H1 (cell line): ENCODE measurements at regions not wholly inside any gene's neighbourhood (a gene's known extent, or its start where the extent isn't known, plus 50 kb on each side); places are given as distances from the start of the nearest gene placed in this dataset.

Experiments used
- CEBPB ChIP-seq: IDR thresholded peaks from 2 replicates; pipeline ENCODE4 v1.6.1; 2012; ENCODE audit warnings: low read depth, low read length
- CTCF ChIP-seq, 3 experiments: IDR thresholded peaks; 1 replicate in 2 of 3; 2 replicates in 1 of 3; pipeline versions ENCODE4 v1.5.1 to v1.6.1; 2011; ENCODE audit warnings: low read length in 3 of 3, mild to moderate bottlenecking in 3 of 3, inconsistent platforms in 2 of 3, low read depth in 1 of 3, moderate library complexity in 1 of 3; ENCODE audit not compliant: insufficient read depth in 1 of 3; ENCODE audit errors: control extremely low read depth in 1 of 3
- EZH2 ChIP-seq: fragments of 200-600 bp; sonication (generic); IDR thresholded peaks from 2 replicates; pipeline ENCODE4 v1.7.1; 2012; ENCODE audit warnings: low read depth, mild to moderate bottlenecking, moderate library complexity, low read length, inconsistent platforms; ENCODE audit not compliant: severe bottlenecking
- GTF2F1 ChIP-seq: IDR thresholded peaks from 2 replicates; pipeline ENCODE4 v1.6.1; 2012; ENCODE audit warnings: low read depth, low read length, improper control_type of control experiment, borderline replicate concordance
- JUN ChIP-seq: IDR thresholded peaks from 2 replicates; pipeline ENCODE4 v1.6.1; 2011; ENCODE audit warnings: low read depth, mild to moderate bottlenecking, improper control_type of control experiment, low read length
- MAFK ChIP-seq: IDR thresholded peaks from 2 replicates; pipeline ENCODE4 v1.6.1; 2012; ENCODE audit warnings: low read depth, mild to moderate bottlenecking, improper control_type of control experiment, low read length
- POLR2A ChIP-seq, 2 experiments: IDR thresholded peaks; 1 replicate in 1 of 2; 2 replicates in 1 of 2; pipeline ENCODE4 v1.6.1; 2011; ENCODE audit warnings: low read depth in 2 of 2, low read length in 2 of 2, mild to moderate bottlenecking in 2 of 2; ENCODE audit errors: control extremely low read depth in 1 of 2
- POLR2AphosphoS5 ChIP-seq: IDR thresholded peaks from 2 replicates; pipeline ENCODE4 v1.6.1; 2011; ENCODE audit warnings: low read depth, low read length
- SIRT6 ChIP-seq: IDR thresholded peaks from one replicate; pipeline ENCODE4 v1.7.1; 2012; ENCODE audit warnings: low read length, inconsistent platforms
- SP1 ChIP-seq: IDR thresholded peaks from 2 replicates; pipeline ENCODE4 v1.6.1; 2011; ENCODE audit warnings: low read depth, low read length
- USF2 ChIP-seq: IDR thresholded peaks from 2 replicates; pipeline ENCODE4 v1.6.1; 2011; ENCODE audit warnings: low read length, improper control_type of control experiment
- ZNF274 ChIP-seq: IDR thresholded peaks from 2 replicates; pipeline ENCODE4 v1.7.0; 2012; ENCODE audit warnings: low read length, borderline replicate concordance; ENCODE audit errors: extremely low read depth

GRCh38 chr5:92906798-92907376, 674.1 kb downstream of the NR2F1-AS1 start:
- TF ChIP-seq ZNF274: no peak
- TF ChIP-seq USF2: no peak
- no peak for TF ChIP-seq CTCF (IDR thresholded peaks at IDR 0.05; ENCODE audit: control extremely low read depth in 1 of 3, insufficient read depth in 1 of 3, low read depth in 1 of 3, low read length in 3 of 3)
- TF ChIP-seq POLR2AphosphoS5: no peak
- no peak for TF ChIP-seq CEBPB
- no peak for TF ChIP-seq MAFK
- TF ChIP-seq JUN: no peak
- TF ChIP-seq POLR2A (IDR thresholded peaks at IDR 0.05; ENCODE audit: control extremely low read depth in 1 of 2, low read depth in 2 of 2, low read length in 2 of 2): no peak
- TF ChIP-seq GTF2F1: no peak
- TF ChIP-seq EZH2: no peak
- no peak for TF ChIP-seq SIRT6
- TF ChIP-seq SP1: no peak
